HL-60/S4 (cell line): ENCODE measurements at regions not wholly inside any gene's neighbourhood (a gene's known extent, or its start where the extent isn't known, plus 50 kb on each side); places are given as distances from the start of the nearest gene placed in this dataset.

ENCODE experiments used
- in situ Hi-C: fragments of 300-500 bp; cut with MboI; formaldehyde crosslinking; loops from 2 replicates; pipeline ENCODE4 v1.14.3; 2022; ENCODE audit warnings: low sequenced_read_pairs

DNA sequence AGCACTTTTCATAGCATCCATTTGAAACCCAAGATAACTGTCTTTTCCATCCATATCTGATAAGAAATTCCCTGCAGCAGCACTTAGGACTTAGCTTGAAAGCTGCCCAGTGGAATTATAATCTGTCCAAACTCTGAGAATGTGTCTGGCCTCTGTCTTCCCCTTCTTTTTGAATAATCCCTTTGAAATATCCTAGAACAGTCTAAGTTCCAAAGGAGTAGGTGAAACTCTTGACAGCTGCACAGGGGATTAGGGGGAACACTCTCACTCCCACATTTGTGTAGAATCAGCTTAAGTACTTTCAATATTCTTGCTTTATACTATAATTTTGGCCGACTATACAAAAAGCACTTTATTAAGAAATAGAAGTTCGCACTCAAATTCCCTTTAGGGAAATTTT is 157.7 kb downstream of the PAPSS1 start:
- in situ Hi-C loops: no loop called here

DNA sequence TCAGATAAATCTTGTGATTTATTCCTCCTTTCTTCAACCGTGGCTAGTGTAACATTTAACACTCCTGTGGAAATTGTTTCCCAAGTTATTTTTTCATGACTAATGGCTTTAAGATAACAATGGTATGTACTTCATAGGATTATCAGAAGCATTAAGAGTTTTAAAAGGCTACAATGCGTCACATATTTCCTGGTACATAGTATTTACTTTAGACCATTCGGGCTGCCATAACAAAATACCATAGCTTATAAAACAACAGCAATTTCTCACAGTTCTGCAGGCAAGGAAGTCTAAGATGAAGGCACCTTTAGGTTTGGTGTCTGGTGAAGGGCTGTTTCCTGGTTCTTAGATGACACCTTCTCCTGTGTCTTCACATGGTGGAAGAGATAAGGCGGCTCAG is 158.6 kb downstream of the PAPSS1 start:
- in situ Hi-C loops: no loop called here

DNA sequence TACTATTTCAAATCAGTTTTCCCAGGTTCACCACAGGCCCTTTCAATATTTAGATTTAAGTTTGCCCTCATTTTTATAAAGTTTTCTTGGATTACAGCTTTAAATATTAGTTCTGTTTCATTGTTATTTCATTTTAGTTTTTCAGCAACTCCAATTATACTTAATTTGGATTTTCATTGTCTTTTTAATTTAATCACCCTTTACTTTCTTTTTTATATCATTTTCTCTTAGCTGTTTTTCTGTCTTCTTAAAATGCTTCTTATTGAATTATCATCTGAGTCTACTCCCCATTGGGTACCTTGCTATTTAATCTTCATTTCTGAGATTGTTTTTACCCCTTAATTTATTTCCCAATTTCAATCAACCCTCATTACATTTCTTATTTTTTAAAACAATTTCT is 160.4 kb downstream of the PAPSS1 start:
- in situ Hi-C loops: no loop called here

DNA sequence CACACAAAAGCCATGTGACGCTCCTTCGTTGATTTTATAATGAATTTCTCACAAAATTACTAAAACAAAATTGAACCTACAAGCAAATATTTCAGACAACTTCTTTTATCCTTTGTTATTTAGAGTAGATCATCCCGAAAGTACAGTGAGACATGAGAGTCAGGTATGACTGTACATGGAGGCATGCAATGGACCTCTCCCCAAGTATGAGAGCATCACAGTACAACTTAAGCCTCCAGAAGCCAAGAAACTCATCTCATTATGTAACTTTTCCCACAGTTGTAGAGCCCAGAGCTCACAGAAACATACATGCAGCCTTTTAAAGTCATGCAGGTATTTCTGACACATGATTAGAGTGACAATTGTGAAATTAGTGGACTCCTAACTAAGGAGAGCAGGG is 167.7 kb downstream of the PAPSS1 start:
- in situ Hi-C loops: no loop called here

DNA sequence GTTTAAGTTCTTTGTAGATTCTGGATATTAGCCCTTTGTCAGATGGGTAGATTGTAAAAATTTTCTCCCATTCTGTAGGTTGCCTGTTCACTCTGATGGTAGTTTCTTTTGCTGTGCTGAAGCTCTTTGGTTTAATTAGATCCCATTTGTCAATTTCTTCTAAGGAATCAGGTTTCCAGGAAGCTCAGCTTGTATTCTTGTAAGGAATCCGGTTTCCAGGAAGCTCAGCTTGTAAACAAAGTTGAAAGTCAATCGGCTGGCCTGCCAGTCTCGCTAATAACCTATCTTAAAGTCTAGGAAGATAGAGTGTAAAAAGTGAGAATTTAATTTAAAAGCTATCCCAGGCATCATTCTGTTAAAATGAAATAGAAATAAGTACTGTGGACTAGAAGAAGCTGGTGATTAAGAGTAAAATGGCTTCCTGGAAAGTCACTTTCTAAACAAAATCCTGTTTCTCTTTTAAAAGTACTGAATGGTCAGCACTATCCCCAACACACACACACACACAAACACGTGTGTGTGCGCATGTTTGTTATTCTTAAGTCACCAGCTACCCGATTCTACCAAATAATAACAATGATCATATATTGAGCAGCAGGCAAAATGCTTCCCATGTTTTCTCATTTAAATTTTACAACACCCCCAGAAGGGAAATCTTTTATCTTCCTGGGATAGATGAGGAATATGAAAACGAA is 171.7 kb downstream of the PAPSS1 start:
- in situ Hi-C loops: no loop called here

DNA sequence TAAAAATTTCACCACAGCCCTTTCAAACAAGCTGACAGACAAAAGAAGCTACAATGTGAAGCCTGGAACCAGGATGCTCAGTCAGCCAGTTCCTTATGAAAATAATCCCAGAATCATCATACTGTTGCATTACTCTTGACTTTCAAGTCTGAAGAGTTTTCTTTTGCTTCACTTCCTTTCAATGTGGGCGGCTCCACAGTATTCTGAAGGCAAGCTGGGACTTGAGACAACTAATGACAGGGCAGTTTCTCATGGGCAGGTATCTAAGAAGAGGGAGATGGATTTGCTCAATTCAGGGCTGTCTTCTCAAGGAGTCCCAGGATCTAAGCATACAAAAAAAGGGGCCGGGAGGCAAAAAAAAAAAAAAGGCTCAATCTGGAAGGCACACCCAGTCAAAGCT is 173.4 kb downstream of the PAPSS1 start:
- in situ Hi-C loops: no loop called here

DNA sequence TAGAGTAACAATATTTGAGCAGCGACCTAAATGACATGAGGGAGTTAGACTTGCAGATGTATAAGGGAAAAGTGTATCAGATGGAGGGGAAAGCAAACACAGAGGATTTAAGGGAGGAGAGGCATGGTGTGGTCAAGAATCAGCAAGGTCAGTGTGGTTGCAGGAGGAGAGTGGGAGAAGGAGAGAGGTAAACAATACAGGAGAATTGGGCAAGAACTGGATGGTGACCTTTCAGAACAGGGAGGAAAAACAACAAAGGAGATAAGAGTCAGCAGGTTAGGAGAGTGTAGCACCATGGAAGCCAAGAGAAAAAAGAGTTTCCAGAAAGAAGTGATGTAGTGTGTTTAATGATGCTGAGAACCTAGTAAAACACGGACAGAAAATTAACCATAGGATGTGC is 178.5 kb downstream of the PAPSS1 start:
- in situ Hi-C loops: no loop called here

DNA sequence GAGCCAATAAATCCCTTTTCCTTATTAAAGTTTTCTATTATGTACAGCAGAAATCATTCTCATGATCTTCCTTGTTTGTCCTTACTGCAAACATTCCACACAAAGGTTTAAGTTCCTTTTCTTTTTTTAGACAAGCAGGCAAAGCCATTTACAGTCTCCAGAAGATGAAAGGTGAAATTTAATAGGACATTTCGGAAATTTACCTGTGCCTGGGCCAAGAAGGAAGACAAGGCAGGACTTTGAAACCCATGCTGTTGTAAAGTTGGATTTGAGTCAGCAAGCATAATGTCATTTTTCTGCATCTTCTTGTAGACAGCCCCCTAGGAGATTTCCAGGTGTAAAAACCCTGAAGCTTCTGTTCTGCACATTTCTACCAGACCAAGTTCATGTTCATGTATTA is 188.1 kb downstream of the PAPSS1 start:
- in situ Hi-C loops: no loop called here

DNA sequence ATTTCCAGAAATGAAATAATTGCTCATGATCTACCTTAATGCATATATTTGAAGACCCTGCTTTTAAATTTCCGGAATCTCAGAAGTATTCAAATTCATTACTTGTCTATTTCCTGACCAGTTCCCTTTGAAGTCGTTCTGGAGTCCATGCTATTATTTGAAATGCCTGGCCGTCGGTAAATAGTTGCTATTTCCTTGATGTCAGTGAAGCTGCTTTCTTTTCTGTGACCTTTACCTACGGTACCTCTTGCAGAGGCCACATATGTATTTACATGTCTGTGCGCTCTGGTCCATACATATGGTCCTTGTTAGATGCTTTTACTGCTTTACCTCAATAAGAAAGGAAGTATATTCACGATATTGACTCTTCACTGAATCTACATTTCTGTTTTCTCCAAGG is 199.7 kb downstream of the PAPSS1 start:
- in situ Hi-C loops: no loop called here

DNA sequence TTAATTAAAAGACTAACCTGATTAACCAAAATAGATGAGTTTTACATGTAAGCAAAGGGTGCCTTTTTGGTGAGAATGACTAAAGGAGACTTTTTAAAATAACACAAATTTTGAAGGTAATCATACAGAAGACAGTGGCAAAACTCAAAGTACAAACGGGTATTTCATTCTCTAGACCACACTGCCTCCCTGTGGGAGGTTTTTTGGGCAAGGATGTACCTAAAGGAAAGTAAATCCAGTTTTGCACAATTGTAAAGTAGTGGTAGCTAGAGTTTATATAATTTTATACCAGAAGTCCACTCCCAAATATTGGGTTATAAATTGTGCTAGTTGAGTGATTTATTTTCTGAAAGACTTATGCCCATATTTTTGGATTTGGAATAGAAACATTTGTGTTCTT is 201.0 kb downstream of the PAPSS1 start:
- in situ Hi-C loops: no loop called here

DNA sequence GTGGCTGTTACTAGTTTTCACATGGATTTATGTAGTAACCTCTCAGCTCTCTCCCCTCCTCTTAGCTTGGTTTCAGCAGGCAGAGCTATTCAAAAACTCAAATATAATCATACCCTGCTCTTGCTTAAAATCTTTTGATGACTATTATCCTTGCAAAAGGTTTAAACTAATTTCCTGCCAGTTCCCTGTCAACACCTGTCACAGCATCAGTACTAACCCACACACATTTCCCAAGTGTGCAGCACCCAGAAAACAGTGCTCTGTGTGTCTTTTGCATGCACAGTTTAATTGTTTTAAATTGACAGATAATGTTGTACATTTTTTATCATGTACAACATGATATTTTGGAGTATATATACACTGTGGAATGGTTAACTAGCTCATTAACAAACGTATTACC is 202.0 kb downstream of the PAPSS1 start:
- in situ Hi-C loops: no loop called here

DNA sequence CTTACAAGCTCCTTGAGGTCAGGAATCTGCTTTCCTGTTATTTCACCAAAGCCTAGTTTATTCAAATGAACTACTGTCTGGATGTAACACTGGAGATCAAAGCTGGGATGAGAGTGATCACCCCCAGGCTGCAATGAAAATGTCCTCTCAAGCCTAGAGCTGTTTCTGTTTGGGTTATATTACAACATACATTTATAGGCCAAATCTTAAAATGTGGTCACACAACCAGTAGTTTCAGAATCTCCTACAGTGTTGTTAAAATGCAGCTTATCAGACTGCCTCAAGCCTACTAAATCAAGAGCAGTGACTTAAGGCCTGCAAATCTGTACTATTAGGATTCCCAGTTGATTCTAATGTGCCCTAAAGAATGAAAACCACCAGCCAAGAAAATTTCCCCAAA is 207.5 kb downstream of the PAPSS1 start:
- in situ Hi-C loops: no loop called here

DNA sequence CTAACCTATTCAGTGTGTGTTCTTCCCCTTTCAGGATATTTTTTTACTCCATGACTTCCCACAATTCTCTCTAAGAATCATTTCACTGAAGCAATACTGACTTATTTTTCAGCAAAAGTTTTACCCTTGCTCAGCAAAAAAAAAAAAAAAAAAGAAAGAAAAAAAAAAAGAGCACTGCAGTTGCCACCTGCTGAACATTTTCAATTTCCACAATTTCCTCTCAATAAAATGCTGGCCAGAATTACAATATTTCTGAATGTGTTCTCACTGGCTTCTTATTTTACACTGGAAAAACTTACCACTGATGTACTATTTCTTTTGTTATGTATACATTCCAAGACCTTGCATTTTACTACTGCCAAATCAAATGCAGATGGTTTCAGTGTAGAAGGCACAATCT is 210.4 kb downstream of the PAPSS1 start:
- in situ Hi-C loops: no loop called here

DNA sequence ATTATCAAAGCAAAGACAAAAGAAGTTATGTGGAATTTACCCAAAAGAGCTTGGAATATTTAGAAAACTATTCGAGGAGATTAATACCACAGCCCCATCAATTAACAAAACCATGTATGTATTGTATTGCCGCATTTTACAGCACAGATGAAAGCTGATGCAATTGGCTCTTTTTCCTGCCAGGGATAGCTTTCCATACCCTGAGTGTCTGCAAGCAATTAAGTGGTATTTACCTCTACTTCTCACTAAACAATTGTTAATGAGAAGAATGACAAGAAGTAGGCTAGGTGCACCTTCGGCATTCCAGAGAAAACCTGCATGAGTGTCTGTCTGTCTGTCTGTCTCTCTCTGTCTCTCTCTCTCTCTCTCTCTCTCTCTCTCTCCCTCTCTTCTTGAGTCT is 219.5 kb downstream of the PAPSS1 start:
- in situ Hi-C loops: no loop called here

DNA sequence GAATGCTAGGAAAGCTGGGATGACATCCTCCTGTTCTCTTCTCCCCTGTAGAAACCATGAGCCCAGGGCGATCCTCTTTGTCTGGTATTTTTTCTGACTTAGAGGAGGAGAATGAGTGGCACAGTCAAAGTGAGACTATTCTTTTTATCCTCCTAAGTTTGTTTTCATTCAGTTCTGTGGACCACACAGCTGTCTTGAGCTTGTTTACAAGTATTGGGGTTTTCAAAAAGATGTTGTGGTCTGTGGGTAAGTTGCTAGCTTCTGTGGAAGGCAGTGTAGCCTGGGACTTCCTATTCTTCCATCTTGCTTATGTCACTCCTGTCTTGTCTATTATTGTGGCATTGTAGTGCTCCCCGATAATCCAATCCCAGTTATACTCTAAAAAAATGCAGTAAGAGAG is 223.0 kb downstream of the PAPSS1 start:
- in situ Hi-C loops: loop anchor here (25.0 kb wide), 1 partner anchor 110 kb away; no protein-coding TSS in a partner anchor

DNA sequence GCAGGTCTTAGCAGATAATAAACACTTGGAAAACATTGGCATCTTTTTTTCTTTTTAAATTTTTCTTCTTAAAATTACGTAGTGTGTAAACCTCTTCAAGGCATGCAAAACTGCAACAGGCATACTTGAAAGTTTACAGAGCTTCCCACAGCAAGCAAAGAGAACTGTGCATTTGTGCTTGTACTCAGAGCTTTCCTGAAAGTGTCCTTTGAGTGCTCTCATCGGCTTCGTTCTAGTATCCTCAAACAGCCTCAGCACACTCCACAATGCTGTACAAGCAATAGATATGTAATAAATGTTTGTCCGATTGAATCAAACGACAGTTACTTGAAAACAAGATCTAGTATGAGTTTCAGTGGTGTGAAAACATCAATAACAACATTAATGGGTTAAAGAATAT is 227.5 kb downstream of the PAPSS1 start:
- in situ Hi-C loops: loop anchor here (25.0 kb wide), 1 partner anchor 105 kb away; no protein-coding TSS in a partner anchor

DNA sequence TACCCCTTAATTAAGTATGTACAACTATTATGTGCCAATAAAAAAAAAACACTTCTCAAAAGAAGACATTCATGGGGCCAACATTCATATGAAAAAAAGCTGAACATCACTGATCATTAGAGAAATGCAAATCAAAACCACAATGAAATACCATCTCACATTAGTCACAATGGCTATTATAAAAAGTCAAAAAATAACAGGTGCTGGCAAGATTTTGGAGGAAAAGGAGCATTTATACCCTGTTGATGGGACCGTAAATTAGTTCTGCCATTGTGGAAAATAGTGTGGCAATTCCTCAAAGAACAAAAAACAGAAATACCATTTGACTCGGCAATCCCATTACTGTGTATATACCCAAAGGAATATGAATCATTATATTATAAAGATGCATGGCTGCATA is 229.9 kb downstream of the PAPSS1 start:
- in situ Hi-C loops: loop anchor here (25.0 kb wide), 1 partner anchor 103 kb away; no protein-coding TSS in a partner anchor

DNA sequence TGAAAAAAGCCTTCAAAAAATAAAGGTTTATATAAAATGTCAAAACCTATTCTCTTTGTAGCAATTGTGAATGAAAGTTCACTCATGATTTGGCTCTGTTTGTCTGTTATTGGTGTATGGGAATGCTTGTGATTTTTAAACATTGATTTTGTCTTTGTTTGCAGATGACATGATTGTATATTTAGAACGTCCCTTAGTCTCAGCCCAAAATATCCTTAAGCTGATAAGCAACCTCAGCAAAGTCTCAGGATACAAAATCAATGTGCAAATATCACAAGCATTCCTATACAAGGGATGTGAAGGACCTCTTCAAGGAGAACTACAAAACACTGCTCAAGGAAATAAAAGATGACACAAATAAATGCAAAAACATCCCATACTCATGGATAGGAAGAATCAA is 236.4 kb downstream of the PAPSS1 start:
- in situ Hi-C loops: loop anchor here (25.0 kb wide), 1 partner anchor 96 kb away; no protein-coding TSS in a partner anchor

DNA sequence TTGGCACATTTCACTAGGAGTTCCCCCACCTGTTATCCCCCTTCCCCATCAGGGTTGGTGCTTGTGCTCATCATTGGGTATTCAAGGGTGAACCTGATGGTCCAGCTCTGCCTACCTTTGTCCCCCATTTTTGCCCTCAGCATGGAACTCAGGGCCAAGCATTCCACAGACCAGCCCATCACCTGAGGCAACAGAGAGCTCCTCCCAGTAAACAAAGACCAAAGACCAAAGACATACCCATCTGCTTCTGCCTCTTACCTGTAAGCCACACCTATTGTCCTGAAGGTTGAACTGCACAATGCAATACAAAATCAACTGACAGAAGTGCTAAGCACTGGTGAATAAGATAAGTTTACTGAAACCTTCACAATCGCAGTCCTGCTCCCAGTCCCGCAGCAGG is 237.5 kb downstream of the PAPSS1 start:
- in situ Hi-C loops: loop anchor here (25.0 kb wide), 1 partner anchor 95 kb away; no protein-coding TSS in a partner anchor

DNA sequence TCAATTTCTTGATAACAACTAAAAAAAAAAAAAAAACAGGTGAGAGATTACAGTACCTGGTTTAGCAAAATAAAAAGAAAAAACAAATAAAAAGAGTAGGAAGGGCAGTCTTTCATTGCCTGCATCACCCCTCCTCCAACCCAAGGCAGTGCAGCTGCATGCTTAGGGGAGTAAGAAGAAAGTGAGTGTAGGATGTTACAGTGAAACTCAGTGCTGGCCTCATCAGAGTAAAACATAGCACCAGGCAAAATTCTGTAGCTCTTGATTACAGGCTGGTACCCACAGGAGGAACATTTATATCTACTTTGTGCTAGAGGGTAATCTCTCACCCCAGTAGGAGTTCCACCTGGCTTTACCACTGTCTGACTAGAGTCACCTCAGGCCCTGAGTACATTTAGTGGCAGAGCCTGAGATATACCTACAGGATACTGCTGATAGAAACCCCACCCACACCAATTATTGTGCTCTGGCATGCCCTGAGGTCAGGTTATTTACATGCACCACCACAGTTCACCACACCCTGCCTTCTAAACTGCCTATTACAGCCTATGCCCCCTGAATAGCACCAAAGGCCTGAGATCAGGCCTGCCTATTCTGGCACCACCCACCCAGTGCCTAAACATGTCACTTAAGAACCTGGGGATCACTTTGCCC is 241.6 kb downstream of the PAPSS1 start:
- in situ Hi-C loops: loop anchor here (25.0 kb wide), 1 partner anchor 91 kb away; no protein-coding TSS in a partner anchor

DNA sequence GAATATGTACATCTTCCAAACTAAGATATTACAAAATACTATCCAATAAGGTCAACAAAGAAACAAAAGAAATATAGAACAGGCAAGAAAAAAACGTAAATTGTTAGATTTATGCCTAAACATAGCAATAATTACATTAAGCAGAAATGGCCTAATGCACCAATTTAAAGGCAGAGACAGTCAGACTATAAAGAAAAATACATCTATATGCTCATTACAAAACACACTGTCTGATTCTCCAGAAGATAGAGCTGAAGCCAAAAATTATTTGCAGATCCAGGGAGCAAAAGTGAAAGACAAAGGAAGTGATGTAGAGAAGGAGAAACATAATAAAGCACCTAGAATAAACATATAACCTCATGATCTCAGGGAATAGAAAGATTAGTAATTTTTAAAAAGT is 246.9 kb downstream of the PAPSS1 start:
- in situ Hi-C loops: no loop called here

DNA sequence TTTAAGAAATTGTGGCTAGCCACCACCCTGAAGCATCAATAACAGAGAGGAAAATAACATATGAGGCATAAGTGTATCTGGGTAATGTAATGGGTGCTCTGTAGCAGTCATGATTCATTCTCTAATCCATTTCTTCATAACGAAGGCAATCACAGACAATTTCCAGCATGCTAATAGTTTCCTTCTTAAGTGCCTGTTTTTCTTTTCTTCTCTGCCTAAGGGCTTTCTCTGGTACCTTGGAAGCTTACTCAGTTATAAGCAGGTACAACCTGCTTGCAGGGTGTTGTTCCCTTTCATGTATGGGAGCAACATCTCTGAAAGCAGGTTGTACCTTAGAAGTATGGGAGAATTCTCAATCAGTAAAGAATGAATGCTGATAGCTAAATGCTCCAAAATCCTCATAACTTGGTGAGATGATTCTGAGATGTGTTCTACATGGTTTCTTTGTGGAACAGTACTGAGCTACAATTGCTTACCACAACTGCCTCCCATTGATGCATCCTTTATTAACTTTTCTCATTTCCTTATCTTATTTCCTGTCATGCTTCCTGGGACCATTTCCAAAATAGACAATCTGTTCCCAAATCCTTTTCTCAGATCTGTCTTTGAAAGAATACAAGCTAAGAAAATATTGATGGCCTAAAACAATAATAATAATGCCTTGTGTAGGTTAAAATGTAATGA is 247.6 kb downstream of the PAPSS1 start:
- in situ Hi-C loops: no loop called here
